ENCODE measurements at regions not wholly inside any gene's neighbourhood (a gene's known extent, or its start where the extent isn't known, plus 50 kb on each side); places are given as distances from the start of the nearest gene placed in this dataset.

GRCh38 chr13:70255406-70255991 is 147.2 kb upstream of the KLHL1 start:
- Histone ChIP-seq H3K4me1 (no peaks in the 10 kb centered on the region), H3K4me3 (no peak overlapping the region), H3K27ac (no peak overlapping the region), H3K36me3 (no peaks in the 10 kb centered on the region), H3K27me3 (no peaks in the 10 kb centered on the region), H3K9me3 (no peaks in the 10 kb centered on the region)
- no peak for TF ChIP-seq POLR2AphosphoS5 (IDR thresholded peaks at IDR 0.05; ENCODE audit: insufficient read depth in 1 of 2, low read depth in 1 of 2)
- no peak for TF ChIP-seq POLR2A (IDR thresholded peaks at IDR 0.05)
- TF ChIP-seq CTCF (IDR thresholded peaks at IDR 0.05), result no peak
- DNase-seq (ENCODE audit: extremely low spot score in 2 of 2), result no peak
- intact Hi-C loops (cut with DNase I), result no loop called here

- no peak for TF ChIP-seq POLR2AphosphoS5 (IDR thresholded peaks at IDR 0.05; ENCODE audit: insufficient read depth in 1 of 2, low read depth in 1 of 2)
- no peak for TF ChIP-seq CTCF (IDR thresholded peaks at IDR 0.05)
- TF ChIP-seq POLR2A (IDR thresholded peaks at IDR 0.05), result no peak
- H3K36me3 ChIP-seq, result no peaks in the 10 kb centered on the region
Measured at GRCh38 chr13:70253834-70254233, 145.6 kb upstream of the KLHL1 start.

GRCh38 chr13:70253411-70253810 is 145.2 kb upstream of the KLHL1 start:
- H3K36me3 ChIP-seq, result no peaks in the 10 kb centered on the region
- no peak for DNase-seq (ENCODE audit: extremely low spot score in 2 of 2)
- H3K9me3 ChIP-seq, result no peaks in the 10 kb centered on the region
- TF ChIP-seq CTCF (IDR thresholded peaks at IDR 0.05) (no peak), POLR2AphosphoS5 (IDR thresholded peaks at IDR 0.05; ENCODE audit: insufficient read depth in 1 of 2, low read depth in 1 of 2) (no peak), POLR2A (IDR thresholded peaks at IDR 0.05) (no peak)
- H3K4me3 ChIP-seq, result no peak overlapping the region
- no peaks in the 10 kb centered on the region for H3K4me1 ChIP-seq
- H3K27ac ChIP-seq, result no peak overlapping the region
- H3K27me3 ChIP-seq, result no peaks in the 10 kb centered on the region
- intact Hi-C loops (cut with DNase I), result no loop called here

More at GRCh38 chr13:70253834-70254233, 145.6 kb upstream of the KLHL1 start:
- Histone ChIP-seq H3K4me1 (no peaks in the 10 kb centered on the region), H3K27ac (no peak overlapping the region), H3K4me3 (no peak overlapping the region), H3K9me3 (no peaks in the 10 kb centered on the region), H3K27me3 (no peaks in the 10 kb centered on the region)
- DNase-seq (ENCODE audit: extremely low spot score in 2 of 2), result no peak
- intact Hi-C loops (cut with DNase I), result no loop called here

GRCh38 chr13:70249332-70250064 is 141.2 kb upstream of the KLHL1 start:
- Histone ChIP-seq H3K27ac (no peak overlapping the region), H3K27me3 (no peaks in the 10 kb centered on the region), H3K4me3 (no peak overlapping the region), H3K36me3 (no peaks in the 10 kb centered on the region), H3K4me1 (no peaks in the 10 kb centered on the region), H3K9me3 (no peaks in the 10 kb centered on the region)
- TF ChIP-seq POLR2A (IDR thresholded peaks at IDR 0.05) (no peak), POLR2AphosphoS5 (IDR thresholded peaks at IDR 0.05; ENCODE audit: insufficient read depth in 1 of 2, low read depth in 1 of 2) (no peak), CTCF (IDR thresholded peaks at IDR 0.05) (no peak)
- intact Hi-C loops (cut with DNase I), result no loop called here
- no peak for DNase-seq (ENCODE audit: extremely low spot score in 2 of 2)

- Histone ChIP-seq H3K9me3 (no peaks in the 10 kb centered on the region), H3K27ac (no peak overlapping the region), H3K36me3 (no peaks in the 10 kb centered on the region), H3K27me3 (no peaks in the 10 kb centered on the region), H3K4me1 (no peaks in the 10 kb centered on the region), H3K4me3 (no peak overlapping the region)
- intact Hi-C loops (cut with DNase I), result no loop called here
- TF ChIP-seq POLR2A (IDR thresholded peaks at IDR 0.05) (no peak), CTCF (IDR thresholded peaks at IDR 0.05) (no peak)
- DNase-seq (ENCODE audit: extremely low spot score in 2 of 2), result no peak
Measured at GRCh38 chr13:70237131-70237530, 128.9 kb upstream of the KLHL1 start.
